H54 (cell line): ENCODE measurements at regions not wholly inside any gene's neighbourhood (a gene's known extent, or its start where the extent isn't known, plus 50 kb on each side); places are given as distances from the start of the nearest gene placed in this dataset.
"Not testable (repeated sequence)": the region's sequence is repeated elsewhere in the genome, so short reads cannot be mapped to it uniquely, and the experiment has no call there.

Experiments
- DNase-seq: peaks from one replicate; pipeline ENCODE4 v3.0.0; 2011; ENCODE audit warnings: low spot score, mixed read lengths; ENCODE audit not compliant: insufficient read length
- FAIRE-seq: peaks from 3 replicates; lab custom pipeline; 2011; peaks lifted over from hg19 to GRCh38; lab: Jason Lieb, UNC
- POLR2A ChIP-seq: IDR thresholded peaks from 2 replicates; pipeline ENCODE4 v1.6.1; 2011; ENCODE audit warnings: low read depth, mild to moderate bottlenecking, low read length

DNA sequence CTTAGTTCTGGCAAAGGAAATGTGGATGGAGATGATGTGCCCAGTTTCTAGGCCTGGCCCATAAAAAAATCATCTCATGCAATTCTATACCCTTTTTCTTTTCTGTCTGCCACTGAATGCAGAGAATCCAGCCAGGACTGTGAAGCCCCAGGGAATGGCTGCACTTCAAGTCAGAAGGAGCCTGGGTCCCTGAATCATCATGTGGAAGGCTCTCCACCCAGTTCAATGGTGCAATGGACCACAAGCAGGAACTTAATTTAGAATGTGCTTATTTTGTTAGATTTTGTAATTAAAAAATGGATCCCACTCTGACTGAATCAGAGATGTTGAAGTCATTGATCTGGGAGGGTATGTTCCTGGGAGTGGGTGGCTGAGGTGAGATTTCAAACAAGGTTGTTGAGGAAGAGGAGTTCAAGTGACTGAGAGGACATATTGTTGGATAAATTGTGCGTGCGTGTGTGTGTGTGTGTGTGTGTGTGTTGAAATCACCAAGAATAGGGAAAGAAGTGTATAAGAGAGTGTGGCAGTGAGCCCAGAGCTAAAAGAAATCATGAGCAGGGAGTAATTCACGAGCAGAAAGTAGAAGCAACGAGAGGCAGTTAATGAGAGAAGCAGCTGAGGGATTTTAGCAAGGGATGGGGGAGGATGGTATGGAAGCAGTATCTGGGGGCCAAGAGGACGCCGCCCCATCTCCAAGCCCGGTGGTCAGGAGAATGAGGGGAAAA is 125.4 kb downstream of the TMX1 start:
- DNase-seq (no peak), FAIRE-seq (no peak)
- no peak for TF ChIP-seq POLR2A

GRCh38 chr14:51366460-51366859 is 126.4 kb downstream of the TMX1 start:
- not testable (repeated sequence) for DNase-seq, FAIRE-seq

DNA sequence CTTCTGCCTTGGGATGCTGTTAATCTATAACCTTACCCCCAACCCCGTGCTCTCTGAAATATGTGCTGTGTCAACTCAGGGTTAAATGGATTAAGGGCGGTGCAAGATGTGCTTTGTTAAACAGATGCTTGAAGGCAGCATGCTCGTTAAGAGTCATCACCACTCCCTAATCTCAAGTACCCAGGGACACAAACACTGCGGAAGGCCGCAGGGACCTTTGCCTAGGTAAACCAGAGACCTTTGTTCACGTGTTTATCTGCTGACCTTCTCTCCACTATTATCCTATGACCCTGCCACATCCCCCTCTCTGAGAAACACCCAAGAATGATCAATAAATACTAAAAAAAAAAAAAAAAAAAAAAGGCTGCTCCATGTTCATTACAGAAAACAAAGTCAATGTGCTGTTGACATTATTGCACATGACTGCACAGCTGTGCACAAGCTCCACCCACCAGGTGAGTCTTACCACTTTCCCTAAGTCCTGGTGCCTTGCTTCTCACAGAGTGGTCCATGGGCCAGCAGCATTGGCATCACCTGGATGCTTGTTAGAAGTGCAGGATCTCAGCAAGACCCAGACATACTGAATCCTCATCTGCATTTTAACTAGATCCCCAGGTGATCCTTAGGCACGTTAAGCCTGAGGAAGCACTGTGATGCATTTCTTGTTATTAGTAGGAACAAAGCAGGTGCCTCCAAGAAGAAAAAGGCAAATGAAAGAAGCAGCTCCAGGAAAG is 127.0 kb downstream of the TMX1 start:
- not testable (repeated sequence) for DNase-seq, FAIRE-seq

- TF ChIP-seq POLR2A, result no peak
- DNase-seq (no peak), FAIRE-seq (peak; percentile 41)
Observed at GRCh38 chr14:51367600-51367931, 127.5 kb downstream of the TMX1 start.

- no peak for TF ChIP-seq POLR2A
- peak; percentile 58 for FAIRE-seq
- peak; percentile 40 for DNase-seq
Observed at GRCh38 chr14:51368721-51369163, 128.7 kb downstream of the TMX1 start.

GRCh38 chr14:51369814-51370213 is 129.8 kb downstream of the TMX1 start:
- TF ChIP-seq POLR2A, result no peak
- DNase-seq (no peak), FAIRE-seq (no peak)

GRCh38 chr14:51370758-51371386 is 130.8 kb downstream of the TMX1 start:
- no peak for DNase-seq
- TF ChIP-seq POLR2A, result no peak
- no peak for FAIRE-seq

GRCh38 chr14:51377186-51377585 is 137.1 kb downstream of the TMX1 start:
- FAIRE-seq, DNase-seq: not testable (repeated sequence)

DNA sequence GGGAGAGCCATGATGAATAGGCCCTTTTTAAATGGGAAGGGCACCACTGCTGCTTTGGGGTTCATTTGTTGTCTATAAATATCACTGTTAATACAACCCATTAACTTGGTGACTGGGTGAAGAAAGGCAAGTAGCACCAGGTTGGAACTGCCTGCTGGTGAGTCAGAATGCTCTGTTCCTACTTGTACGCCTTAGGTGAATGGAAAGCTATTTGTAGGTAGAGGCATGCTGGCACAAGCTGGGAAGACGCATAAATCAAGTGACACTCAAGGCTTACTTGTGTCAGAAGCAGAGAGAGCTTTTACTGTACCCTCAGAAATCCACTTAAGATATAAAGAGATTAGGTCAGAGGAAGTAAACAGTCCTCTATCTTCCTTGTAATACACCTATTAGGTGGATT is 142.5 kb downstream of the TMX1 start:
- no peak for FAIRE-seq
- TF ChIP-seq POLR2A, result no peak
- DNase-seq, result no peak

DNA sequence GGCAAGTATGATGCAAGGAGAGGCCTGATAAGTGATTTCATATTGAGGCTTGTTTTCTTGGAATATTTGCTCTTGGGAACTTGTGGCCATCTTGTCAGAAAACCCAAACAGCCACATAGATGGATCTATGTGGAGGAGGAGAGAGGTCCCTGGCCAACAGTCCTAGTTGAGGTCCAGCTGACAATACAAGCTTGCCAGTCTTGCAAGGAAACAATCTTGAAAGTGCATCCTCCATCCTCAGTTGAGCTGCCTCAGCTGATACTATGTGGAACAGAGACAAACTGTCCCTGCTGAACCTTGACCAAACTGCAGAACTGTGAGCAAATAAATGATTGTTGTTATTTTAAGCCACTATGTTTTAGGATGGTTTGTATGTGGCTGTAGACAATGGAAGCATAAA is 146.4 kb downstream of the TMX1 start:
- no peak for TF ChIP-seq POLR2A
- FAIRE-seq, result peak; percentile 30
- no peak for DNase-seq

DNA sequence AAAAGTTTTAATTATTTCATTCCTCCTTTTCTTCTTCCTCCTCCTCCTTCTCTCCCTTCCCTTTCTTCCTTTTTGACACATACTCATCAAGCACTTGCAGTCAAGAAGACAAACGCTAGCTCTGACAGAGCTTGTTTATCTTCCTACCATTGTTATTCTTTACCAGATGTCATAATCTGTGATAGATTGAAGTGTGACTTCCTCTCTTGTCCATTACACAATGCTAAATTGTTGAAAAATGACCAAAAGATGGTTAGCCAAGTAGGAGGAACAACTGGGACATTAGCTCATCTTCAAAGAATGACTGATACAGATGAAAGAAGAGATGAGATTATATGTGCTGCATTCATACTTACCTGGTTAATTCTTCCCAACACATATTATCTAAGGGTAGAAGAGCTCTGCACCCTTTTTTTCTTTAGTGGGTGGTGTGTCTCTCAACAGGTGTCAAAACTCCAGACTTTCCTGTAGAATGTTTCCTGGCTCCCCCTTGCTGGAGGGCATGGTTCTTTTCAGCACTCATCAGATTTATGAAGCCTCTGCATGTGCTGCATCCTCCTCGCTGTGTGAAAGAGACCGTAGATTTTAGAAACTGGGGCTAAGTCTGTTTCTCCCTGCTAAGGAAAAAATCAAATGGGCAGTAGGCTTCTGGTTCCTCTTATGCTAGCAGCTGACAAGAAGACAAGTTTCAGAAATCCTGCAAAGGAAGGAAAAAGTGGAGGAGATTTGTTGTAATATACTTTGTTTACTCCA is 147.1 kb downstream of the TMX1 start:
- no peak for TF ChIP-seq POLR2A
- DNase-seq, result no peak
- FAIRE-seq, result no peak

DNA sequence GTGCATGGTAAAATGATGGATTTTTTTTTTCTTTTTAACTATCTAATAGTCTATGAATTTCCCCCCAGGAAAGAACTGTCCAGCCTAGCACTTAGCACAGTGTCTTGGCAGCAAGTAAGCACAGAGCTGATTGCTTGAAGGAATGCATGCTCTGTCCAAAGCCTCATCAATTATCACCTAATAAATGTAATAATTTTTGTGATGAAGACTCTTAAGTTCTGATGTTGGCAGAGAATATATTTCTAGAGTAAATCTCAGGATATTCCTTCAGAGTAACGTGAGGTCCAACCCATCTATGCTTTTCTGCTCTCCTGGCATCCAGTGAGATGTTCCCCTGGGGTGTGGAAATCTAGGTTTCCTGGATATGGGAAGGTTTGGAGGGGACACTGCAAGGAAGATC is 152.4 kb downstream of the TMX1 start:
- FAIRE-seq, result no peak
- no peak for TF ChIP-seq POLR2A

DNA sequence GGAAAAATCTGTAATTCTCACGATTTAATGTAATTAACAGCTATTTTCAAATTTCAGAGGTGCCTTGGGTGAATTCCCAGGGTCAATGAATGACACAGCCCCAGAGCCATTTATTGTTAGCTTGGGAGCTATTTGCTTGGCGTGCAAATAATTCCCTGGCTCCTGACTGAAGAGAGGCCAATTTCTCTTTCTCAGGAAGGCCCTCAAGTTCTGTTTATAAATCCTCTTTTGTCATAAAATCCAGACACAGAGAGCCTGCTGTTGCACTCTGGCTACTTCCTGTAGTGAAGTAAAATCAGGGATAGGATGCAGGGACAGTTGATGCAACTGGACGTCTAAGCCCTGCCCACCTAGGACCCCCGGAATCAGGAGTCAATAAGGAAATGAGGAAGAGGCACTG is 154.3 kb downstream of the TMX1 start:
- TF ChIP-seq POLR2A, result no peak
- FAIRE-seq, result no peak
- DNase-seq, result no peak

More for the DNA sequence above, 152.4 kb downstream of the TMX1 start:
- DNase-seq, result no peak

DNA sequence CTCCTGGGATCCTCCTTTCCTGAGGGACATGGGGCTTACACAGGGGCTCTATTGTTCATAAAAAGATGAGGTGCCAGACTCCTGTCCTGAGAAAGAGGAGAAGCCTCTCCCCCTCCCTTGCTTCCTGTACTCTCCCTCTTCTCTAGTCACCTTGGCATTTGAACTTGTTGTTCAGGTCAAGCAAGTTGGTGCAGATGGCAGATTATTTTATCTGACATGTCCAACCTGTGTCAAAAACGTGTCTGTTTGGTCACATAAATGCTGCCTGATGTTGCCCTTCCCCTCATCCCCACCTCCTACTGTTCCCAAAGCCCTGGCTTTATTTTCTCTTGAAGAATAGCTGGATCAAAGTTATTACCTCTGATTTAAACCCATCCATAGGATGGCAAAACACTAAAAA is 154.8 kb downstream of the TMX1 start:
- FAIRE-seq (peak; percentile 41), DNase-seq (no peak)
- TF ChIP-seq POLR2A, result no peak
